CD4-positive, CD25-positive, alpha-beta regulatory T cell (primary cell): ENCODE measurements at regions not wholly inside any gene's neighbourhood (a gene's known extent, or its start where the extent isn't known, plus 50 kb on each side); places are given as distances from the start of the nearest gene placed in this dataset.

Experiments
- ATAC-seq, 2 donors: fragments of 150-1000 bp; cut with Tn5 transposase; one replicate each; pipeline ENCODE4 v1.10.0; 2021; ENCODE audit warnings: low read depth in 2 of 2, moderate number of reproducible peaks in 2 of 2, moderate library complexity in 1 of 2
- DNase-seq, 3 donors: peaks; one replicate each; pipeline versions ENCODE4 v3.0.0 to v3.0.0-alpha.2; 2012 to 2022; ENCODE audit warnings: mixed read lengths in 1 of 3
- H3K27ac ChIP-seq: one replicate; pipeline ENCODE4 v1.7.0; 2013; ENCODE audit warnings: mild to moderate bottlenecking, low read length; ENCODE audit not compliant: insufficient read depth, poor library complexity, severe bottlenecking
- H3K27me3 ChIP-seq: one replicate; pipeline ENCODE4 v1.7.0; 2013; ENCODE audit warnings: low read length; ENCODE audit not compliant: control insufficient read depth, insufficient read depth
- H3K36me3 ChIP-seq: one replicate; pipeline ENCODE4 v1.7.0; 2013; ENCODE audit warnings: mild to moderate bottlenecking, low read length, moderate library complexity; ENCODE audit not compliant: control insufficient read depth, insufficient read depth
- H3K4me1 ChIP-seq: 2 replicates; pipeline ENCODE4 v1.7.0; 2013; ENCODE audit warnings: mild to moderate bottlenecking, low read length; ENCODE audit not compliant: insufficient read depth, control insufficient read depth, poor library complexity, severe bottlenecking
- H3K4me3 ChIP-seq: one replicate; pipeline ENCODE4 v1.7.0; 2013; ENCODE audit warnings: low read depth, mild to moderate bottlenecking, low read length, moderate library complexity
- H3K9me3 ChIP-seq, 2 experiments: 1 replicate in 1 of 2; 2 replicates in 1 of 2; pipeline ENCODE4 v1.7.0; 2013; ENCODE audit warnings: low read length in 2 of 2, mild to moderate bottlenecking in 1 of 2, moderate library complexity in 1 of 2; ENCODE audit not compliant: control insufficient read depth in 2 of 2
- H3K27ac Mint-ChIP-seq, 3 donors: one replicate each; pipeline ENCODE4 v1.8.0; 2020 to 2022; ENCODE audit warnings: mild to moderate bottlenecking in 3 of 3, mixed read lengths in 3 of 3, moderate library complexity in 2 of 3
- H3K27me3 Mint-ChIP-seq: one replicate; pipeline ENCODE4 v1.8.0; 2022; ENCODE audit warnings: mild to moderate bottlenecking, mixed read lengths
- H3K36me3 Mint-ChIP-seq: one replicate; pipeline ENCODE4 v1.8.0; 2020; ENCODE audit warnings: mixed read lengths
- H3K4me1 Mint-ChIP-seq, 4 donors: one replicate each; pipeline ENCODE4 v1.8.0; 2020 to 2022; ENCODE audit warnings: mixed read lengths in 4 of 4, mild to moderate bottlenecking in 1 of 4
- H3K4me3 Mint-ChIP-seq, 4 donors: one replicate each; pipeline ENCODE4 v1.8.0; 2020 to 2022; ENCODE audit warnings: mild to moderate bottlenecking in 4 of 4, mixed read lengths in 4 of 4, moderate library complexity in 3 of 4
- H3K9me3 Mint-ChIP-seq, 7 donors: one replicate each; pipeline ENCODE4 v1.8.0; 2020 to 2022; ENCODE audit warnings: mixed read lengths in 7 of 7, mild to moderate bottlenecking in 3 of 7, moderate library complexity in 2 of 7

- H3K27ac ChIP-seq = no peak overlapping the region
- H3K27ac Mint-ChIP-seq = no peak overlapping the region
- H3K4me3 Mint-ChIP-seq = no peak overlapping the region
- no peaks in the 10 kb centered on the region for H3K27me3 ChIP-seq
- DNase-seq (no peak), ATAC-seq (no peak)
- H3K4me1 Mint-ChIP-seq = no peaks in the 10 kb centered on the region
- no peaks in the 10 kb centered on the region for H3K36me3 Mint-ChIP-seq
- H3K36me3 ChIP-seq = no peaks in the 10 kb centered on the region
- peaks cover 0 to 15% (median 0%) of the 10 kb centered on the region in 7 donors for H3K9me3 Mint-ChIP-seq
- H3K4me1 ChIP-seq = no peaks in the 10 kb centered on the region
- H3K27me3 Mint-ChIP-seq = no peaks in the 10 kb centered on the region
- H3K4me3 ChIP-seq = no peak overlapping the region
- no peaks in the 10 kb centered on the region for H3K9me3 ChIP-seq
Measured at GRCh38 chr3:64878362-64878761, 190.6 kb upstream of the ADAMTS9 start.

DNA sequence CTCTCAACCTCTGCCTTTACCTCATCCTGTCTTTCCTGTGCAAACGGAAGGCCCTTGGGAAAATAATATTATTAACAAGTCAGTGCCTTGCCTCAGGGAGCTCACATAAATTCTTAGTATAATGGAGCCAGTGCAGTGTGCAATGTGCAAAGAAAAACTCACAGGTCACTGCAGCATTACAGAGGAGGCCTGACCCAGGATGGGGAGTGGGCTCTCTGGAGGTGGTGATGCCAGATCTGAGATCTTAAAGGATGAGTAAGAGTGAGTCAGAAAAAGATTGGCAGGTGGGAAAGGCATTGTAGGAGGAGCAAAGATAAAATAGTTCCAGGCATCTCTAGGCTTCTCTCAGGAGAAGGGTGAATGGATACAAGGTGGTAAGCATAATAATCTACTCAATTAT lies 185.6 kb upstream of the ADAMTS9 start:
- Histone ChIP-seq H3K9me3 (no peaks in the 10 kb centered on the region), H3K4me1 (no peaks in the 10 kb centered on the region), H3K4me3 (no peak overlapping the region), H3K27me3 (no peaks in the 10 kb centered on the region), H3K36me3 (no peaks in the 10 kb centered on the region), H3K27ac (no peak overlapping the region)
- ATAC-seq (no peak), DNase-seq (no peak)
- Mint-ChIP-seq H3K27me3 (peaks cover 4% of the 10 kb centered on the region), H3K27ac (no peak overlapping the region), H3K9me3 (peaks cover 0 to 9% (median 0%) of the 10 kb centered on the region in 7 donors), H3K4me1 (no peaks in the 10 kb centered on the region), H3K4me3 (peak overlapping the region in 1 of 4 donors; percentile 21), H3K36me3 (no peaks in the 10 kb centered on the region)

DNA sequence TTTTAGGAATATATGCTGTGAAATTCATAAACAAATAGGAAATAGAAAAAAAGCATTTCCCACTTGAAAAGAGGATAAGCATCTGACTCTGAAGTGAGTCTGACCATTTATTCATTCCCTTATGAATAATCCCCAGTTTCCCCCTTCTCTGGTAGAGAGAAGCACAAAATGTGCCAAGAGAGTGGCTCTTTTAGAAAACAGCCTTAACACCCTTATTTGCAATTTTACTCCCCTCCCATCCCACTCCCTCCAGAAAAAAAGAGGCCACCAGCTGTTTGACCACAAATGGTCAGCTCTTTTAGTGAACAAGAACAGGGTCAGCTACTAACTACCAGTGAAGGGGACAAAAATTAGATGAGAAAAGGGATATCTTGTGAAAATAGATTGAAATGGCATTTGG lies 184.5 kb upstream of the ADAMTS9 start:
- no peak overlapping the region for H3K4me3 ChIP-seq
- no peak for DNase-seq
- no peaks in the 10 kb centered on the region for H3K36me3 ChIP-seq
- H3K27ac Mint-ChIP-seq = no peak overlapping the region
- H3K27me3 Mint-ChIP-seq = peaks cover 4% of the 10 kb centered on the region
- H3K36me3 Mint-ChIP-seq = no peaks in the 10 kb centered on the region
- H3K27ac ChIP-seq = no peak overlapping the region
- no peaks in the 10 kb centered on the region for H3K9me3 ChIP-seq
- H3K9me3 Mint-ChIP-seq = peaks cover 0 to 9% (median 0%) of the 10 kb centered on the region in 7 donors
- no peak overlapping the region for H3K4me3 Mint-ChIP-seq
- ATAC-seq = no peak
- H3K27me3 ChIP-seq = no peaks in the 10 kb centered on the region
- no peaks in the 10 kb centered on the region for H3K4me1 ChIP-seq
- no peaks in the 10 kb centered on the region for H3K4me1 Mint-ChIP-seq

DNA sequence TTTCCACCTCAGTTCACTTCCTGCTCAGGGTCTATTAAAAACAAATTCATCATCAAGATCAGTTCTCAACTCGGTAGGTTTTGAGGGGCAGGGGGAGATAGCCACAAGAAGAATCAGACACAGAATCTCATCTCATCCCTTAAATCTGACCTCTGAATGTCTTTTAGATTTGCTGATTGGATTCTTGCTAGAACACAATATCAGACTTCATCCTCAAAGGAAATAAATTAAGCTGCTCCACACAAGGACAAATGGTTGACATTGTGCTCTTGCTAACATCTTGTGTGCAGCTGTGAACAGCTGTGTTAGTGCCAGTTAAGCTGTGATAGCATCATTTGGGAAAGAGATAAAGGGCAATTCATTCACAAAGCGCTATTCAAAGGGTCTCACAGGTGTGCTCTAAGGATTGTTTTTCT lies 184.0 kb upstream of the ADAMTS9 start:
- Mint-ChIP-seq H3K36me3 (no peaks in the 10 kb centered on the region), H3K9me3 (peaks cover 0 to 9% (median 0%) of the 10 kb centered on the region in 7 donors), H3K4me3 (no peak overlapping the region), H3K27me3 (peaks cover 4% of the 10 kb centered on the region), H3K27ac (no peak overlapping the region), H3K4me1 (no peaks in the 10 kb centered on the region)
- no peak overlapping the region for H3K27ac ChIP-seq
- H3K9me3 ChIP-seq = no peaks in the 10 kb centered on the region
- DNase-seq = no peak
- H3K36me3 ChIP-seq = no peaks in the 10 kb centered on the region
- H3K27me3 ChIP-seq = no peaks in the 10 kb centered on the region
- ATAC-seq = no peak
- no peak overlapping the region for H3K4me3 ChIP-seq
- H3K4me1 ChIP-seq = no peaks in the 10 kb centered on the region

DNA sequence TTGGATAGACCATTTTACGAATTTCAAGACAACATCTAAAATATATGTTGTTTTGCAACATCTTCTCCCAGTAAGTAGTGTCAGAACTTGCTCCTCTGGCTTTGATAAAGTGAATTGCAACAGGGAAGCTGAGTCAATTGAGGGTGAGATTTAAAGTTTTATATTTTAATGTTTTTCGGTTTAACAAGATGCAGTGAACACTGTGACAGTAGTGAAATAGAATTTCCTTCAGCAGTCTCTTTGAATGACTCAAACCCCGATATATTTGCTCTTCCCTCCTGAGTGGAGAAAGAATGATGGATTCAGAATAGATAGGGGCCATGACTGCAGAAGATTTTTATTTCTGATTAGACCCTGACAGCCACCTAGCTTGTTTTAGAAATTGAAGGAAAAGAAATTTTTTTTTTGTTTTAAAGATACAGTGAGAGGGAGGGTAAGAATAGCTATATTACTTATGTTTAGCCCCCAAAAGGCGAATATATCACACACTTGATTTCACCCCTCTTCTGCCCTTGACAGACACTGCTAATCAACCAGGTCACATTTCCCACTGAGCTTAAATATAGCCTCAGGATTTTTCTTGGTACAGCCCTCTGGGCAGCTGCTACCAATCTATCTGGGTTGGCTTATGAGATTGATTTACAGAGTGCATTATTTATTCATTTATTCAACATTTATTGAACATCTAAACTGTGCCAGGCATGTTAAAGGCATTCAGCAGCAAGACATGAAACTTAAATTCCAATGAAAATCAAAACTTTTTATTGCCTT lies 183.3 kb upstream of the ADAMTS9 start:
- DNase-seq (no peak), ATAC-seq (no peak)
- Mint-ChIP-seq H3K36me3 (no peaks in the 10 kb centered on the region), H3K4me1 (no peaks in the 10 kb centered on the region), H3K4me3 (no peak overlapping the region), H3K9me3 (peaks cover 0 to 11% (median 0%) of the 10 kb centered on the region in 7 donors), H3K27me3 (peaks cover 4% of the 10 kb centered on the region), H3K27ac (no peak overlapping the region)
- H3K27me3 ChIP-seq = no peaks in the 10 kb centered on the region
- no peaks in the 10 kb centered on the region for H3K9me3 ChIP-seq
- H3K27ac ChIP-seq = no peak overlapping the region
- no peak overlapping the region for H3K4me3 ChIP-seq
- H3K4me1 ChIP-seq = no peaks in the 10 kb centered on the region
- H3K36me3 ChIP-seq = no peaks in the 10 kb centered on the region

GRCh38 chr3:64867224-64867623 lies 179.4 kb upstream of the ADAMTS9 start:
- ATAC-seq (no peak), DNase-seq (no peak)
- Histone ChIP-seq H3K27me3 (no peaks in the 10 kb centered on the region), H3K4me1 (no peaks in the 10 kb centered on the region), H3K9me3 (no peaks in the 10 kb centered on the region), H3K36me3 (no peaks in the 10 kb centered on the region), H3K27ac (no peak overlapping the region), H3K4me3 (no peak overlapping the region)
- H3K36me3 Mint-ChIP-seq = no peaks in the 10 kb centered on the region
- peaks cover 0 to 13% (median 4%) of the 10 kb centered on the region in 7 donors for H3K9me3 Mint-ChIP-seq
- H3K4me3 Mint-ChIP-seq = no peak overlapping the region
- no peak overlapping the region for H3K27ac Mint-ChIP-seq
- peaks cover 4% of the 10 kb centered on the region for H3K27me3 Mint-ChIP-seq
- H3K4me1 Mint-ChIP-seq = no peaks in the 10 kb centered on the region

DNA sequence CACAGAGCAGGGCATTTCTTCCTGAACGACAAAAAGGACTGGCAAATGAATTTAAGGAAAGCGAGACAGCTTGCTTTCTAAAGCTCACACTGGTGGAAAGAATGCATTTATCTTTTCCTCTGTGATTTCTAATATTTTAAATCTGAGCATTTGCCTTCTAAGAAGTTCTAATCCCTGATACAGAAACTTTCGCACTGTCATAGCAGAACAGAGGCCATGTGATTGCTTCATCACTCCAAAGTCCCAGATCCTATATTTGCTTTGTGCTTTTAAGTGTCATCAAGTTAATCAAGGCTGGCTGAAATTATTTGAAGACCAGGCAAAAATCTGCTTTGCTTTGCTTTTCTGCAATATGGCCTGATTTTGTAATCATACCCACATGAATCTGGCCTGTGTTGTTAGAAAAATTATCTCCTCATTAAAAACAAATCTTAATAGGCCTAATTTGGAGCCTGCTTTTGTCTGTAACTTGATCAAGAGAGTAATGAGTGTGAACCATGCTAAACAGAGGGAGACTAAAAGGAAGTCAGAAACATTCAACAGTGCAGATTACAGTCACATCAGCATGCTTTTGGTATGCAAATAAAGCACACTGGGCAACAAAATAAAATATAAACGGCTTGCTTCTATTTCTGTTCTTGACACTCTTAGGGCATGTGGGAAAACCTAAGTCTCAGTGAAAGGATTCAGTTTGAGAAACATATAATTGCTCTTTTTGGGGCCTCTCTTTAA lies 178.2 kb upstream of the ADAMTS9 start:
- H3K36me3 Mint-ChIP-seq = no peaks in the 10 kb centered on the region
- DNase-seq = no peak
- Histone ChIP-seq H3K9me3 (no peaks in the 10 kb centered on the region), H3K36me3 (no peaks in the 10 kb centered on the region), H3K4me3 (no peak overlapping the region), H3K4me1 (no peaks in the 10 kb centered on the region), H3K27ac (no peak overlapping the region), H3K27me3 (no peaks in the 10 kb centered on the region)
- no peak overlapping the region for H3K4me3 Mint-ChIP-seq
- H3K9me3 Mint-ChIP-seq = peaks cover 0 to 17% (median 5%) of the 10 kb centered on the region in 7 donors
- ATAC-seq = no peak
- H3K4me1 Mint-ChIP-seq = no peaks in the 10 kb centered on the region
- H3K27me3 Mint-ChIP-seq = peaks cover 4% of the 10 kb centered on the region
- no peak overlapping the region for H3K27ac Mint-ChIP-seq
